ENCODE measurements at regions not wholly inside any gene's neighbourhood (a gene's known extent, or its start where the extent isn't known, plus 50 kb on each side); places are given as distances from the start of the nearest gene placed in this dataset.

GRCh38 chr3:152040319-152040718 lies 166.9 kb downstream of the SUCNR1 start:
- no peak for DNase-seq (ENCODE audit: extremely low read depth, low read depth)
- TF ChIP-seq, protein P1, sequence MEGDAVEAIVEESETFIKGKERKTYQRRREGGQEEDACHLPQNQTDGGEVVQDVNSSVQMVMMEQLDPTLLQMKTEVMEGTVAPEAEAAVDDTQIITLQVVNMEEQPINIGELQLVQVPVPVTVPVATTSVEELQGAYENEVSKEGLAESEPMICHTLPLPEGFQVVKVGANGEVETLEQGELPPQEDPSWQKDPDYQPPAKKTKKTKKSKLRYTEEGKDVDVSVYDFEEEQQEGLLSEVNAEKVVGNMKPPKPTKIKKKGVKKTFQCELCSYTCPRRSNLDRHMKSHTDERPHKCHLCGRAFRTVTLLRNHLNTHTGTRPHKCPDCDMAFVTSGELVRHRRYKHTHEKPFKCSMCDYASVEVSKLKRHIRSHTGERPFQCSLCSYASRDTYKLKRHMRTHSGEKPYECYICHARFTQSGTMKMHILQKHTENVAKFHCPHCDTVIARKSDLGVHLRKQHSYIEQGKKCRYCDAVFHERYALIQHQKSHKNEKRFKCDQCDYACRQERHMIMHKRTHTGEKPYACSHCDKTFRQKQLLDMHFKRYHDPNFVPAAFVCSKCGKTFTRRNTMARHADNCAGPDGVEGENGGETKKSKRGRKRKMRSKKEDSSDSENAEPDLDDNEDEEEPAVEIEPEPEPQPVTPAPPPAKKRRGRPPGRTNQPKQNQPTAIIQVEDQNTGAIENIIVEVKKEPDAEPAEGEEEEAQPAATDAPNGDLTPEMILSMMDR (IDR thresholded peaks at IDR 0.05; ENCODE audit: low read depth, low read length), result no peak

DNA sequence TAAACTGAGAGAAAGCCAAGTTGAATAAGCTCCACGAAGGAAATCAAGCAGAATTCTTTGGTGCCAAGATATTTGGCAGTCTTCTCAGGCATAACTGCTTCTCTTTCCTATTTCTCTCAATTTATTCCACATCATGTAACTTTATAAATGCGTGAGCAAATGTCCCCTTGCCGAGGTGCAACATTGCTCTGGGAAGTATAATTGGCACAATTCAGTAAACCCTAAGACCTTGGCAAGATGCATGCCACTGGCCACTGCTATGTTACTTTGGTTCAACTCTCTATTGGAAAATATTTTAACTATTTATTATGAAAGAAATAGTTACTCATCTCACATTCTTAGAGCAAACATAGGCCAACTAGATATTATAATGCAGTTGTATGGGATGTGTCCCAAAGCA lies 170.2 kb downstream of the SUCNR1 start:
- DNase-seq (ENCODE audit: extremely low read depth, low read depth), result no peak
- TF ChIP-seq, protein P1 (IDR thresholded peaks at IDR 0.05; ENCODE audit: low read depth, low read length), result no peak

GRCh38 chr3:152046280-152046679 lies 172.8 kb downstream of the SUCNR1 start:
- no peak for DNase-seq (ENCODE audit: extremely low read depth, low read depth)
- TF ChIP-seq, protein P1 (IDR thresholded peaks at IDR 0.05; ENCODE audit: low read depth, low read length), result no peak

- peak; percentile 57 for DNase-seq (ENCODE audit: extremely low read depth, low read depth)
- TF ChIP-seq, protein P1 (IDR thresholded peaks at IDR 0.05; ENCODE audit: low read depth, low read length), result no peak
These were observed 174.0 kb downstream of the SUCNR1 start for GRCh38 chr3:152047465-152047864.

DNA sequence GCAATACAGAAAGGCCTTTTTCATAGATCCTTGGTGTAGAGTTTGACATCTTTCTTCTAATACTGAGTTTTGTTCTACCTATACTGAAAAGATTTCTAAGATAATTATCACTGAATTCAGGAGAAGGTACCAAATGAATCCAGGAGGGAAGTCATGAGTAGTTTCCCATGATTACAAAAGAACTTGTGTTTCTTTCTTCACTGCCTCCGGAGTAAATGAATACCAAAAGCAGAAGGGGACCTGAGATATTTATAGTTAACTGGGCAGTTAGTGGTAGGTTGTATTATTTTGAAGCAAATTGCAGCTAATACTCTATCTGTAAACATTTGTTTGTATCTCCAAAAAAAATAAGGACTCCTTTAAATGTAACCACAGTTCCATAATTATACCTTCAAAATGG lies 175.4 kb downstream of the SUCNR1 start:
- TF ChIP-seq, protein P1 (IDR thresholded peaks at IDR 0.05; ENCODE audit: low read depth, low read length), result no peak
- no peak for DNase-seq (ENCODE audit: extremely low read depth, low read depth)

GRCh38 chr3:152050903-152051302 lies 177.5 kb downstream of the SUCNR1 start:
- TF ChIP-seq, protein P1 (IDR thresholded peaks at IDR 0.05; ENCODE audit: low read depth, low read length), result no peak
- no peak for DNase-seq (ENCODE audit: extremely low read depth, low read depth)

DNA sequence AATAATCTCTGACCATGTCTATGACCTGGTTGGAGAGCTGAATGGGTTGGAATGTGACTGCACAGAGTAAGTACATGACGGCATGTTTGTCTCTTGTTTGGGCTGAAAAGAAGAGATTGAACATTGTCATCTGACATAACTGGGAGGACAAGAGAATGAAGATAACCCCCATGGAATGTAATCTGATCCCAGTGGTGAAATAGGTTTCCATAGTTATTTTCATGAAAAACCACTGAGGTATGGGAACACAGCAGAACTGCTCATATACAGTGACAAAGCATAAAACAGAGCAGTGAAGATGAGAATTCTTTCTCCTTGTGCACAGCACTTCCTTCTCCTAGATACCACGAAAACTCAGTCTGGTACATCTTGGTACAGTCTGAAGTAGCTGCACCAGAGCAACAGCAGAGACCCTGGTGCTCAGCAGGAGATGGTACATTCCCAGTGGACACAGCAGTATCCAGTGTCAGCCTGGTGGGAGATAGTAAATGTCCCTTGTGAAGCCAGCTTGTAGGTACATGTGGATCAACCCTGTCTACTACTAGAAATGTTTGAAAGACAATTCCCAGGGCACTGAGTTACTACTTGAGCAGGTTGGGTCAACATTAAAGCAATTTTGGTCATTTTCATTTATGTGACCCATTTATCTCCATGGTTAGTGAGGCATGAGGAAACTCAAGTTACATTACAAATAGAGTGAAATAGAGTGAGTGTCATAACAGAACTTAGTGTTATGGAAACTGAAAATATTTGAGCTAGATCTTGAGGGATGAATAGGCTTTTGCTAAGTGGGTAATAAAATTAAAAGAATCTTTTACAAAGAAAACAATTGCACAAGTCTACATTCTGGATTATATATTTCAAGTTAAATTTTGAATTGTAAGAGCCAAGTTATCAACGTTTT lies 178.3 kb downstream of the SUCNR1 start:
- TF ChIP-seq, protein P1 (IDR thresholded peaks at IDR 0.05; ENCODE audit: low read depth, low read length), result no peak
- no peak for DNase-seq (ENCODE audit: extremely low read depth, low read depth)
